GDM1 (cell line): ENCODE measurements at regions not wholly inside any gene's neighbourhood (a gene's known extent, or its start where the extent isn't known, plus 50 kb on each side); places are given as distances from the start of the nearest gene placed in this dataset.
A peak's percentile ranks its signal among the peaks of the same experiment; 100 is the strongest.

Experiments
- DNase-seq: peaks from one replicate; lab custom pipeline; 2025; lab: John Stamatoyannopoulos, UW

- no peak for DNase-seq
These were observed 195.8 kb upstream of the RASGEF1B start for GRCh38 chr4:81667539-81667938.

GRCh38 chr4:81666491-81666890, 194.8 kb upstream of the RASGEF1B start:
- no peak for DNase-seq

GRCh38 chr4:81665649-81666048, 193.9 kb upstream of the RASGEF1B start:
- no peak for DNase-seq

- no peak for DNase-seq
These were observed 193.3 kb upstream of the RASGEF1B start for GRCh38 chr4:81665045-81665444.

- no peak for DNase-seq
These were observed 192.4 kb upstream of the RASGEF1B start for GRCh38 chr4:81664079-81664478.

GRCh38 chr4:81663368-81663767, 191.7 kb upstream of the RASGEF1B start:
- DNase-seq = no peak

GRCh38 chr4:81659051-81659450, 187.3 kb upstream of the RASGEF1B start:
- no peak for DNase-seq

GRCh38 chr4:81652069-81652478, 180.4 kb upstream of the RASGEF1B start:
- DNase-seq = no peak

- DNase-seq = peak; percentile 79
These were observed 179.7 kb upstream of the RASGEF1B start for GRCh38 chr4:81651243-81651899.

GRCh38 chr4:81650606-81651242, 179.0 kb upstream of the RASGEF1B start:
- DNase-seq = no peak

- peak; percentile 75 for DNase-seq
These were observed 177.0 kb upstream of the RASGEF1B start for GRCh38 chr4:81648576-81649275.

- DNase-seq = no peak
These were observed 175.7 kb upstream of the RASGEF1B start for GRCh38 chr4:81647388-81647787.

- no peak for DNase-seq
These were observed 170.8 kb upstream of the RASGEF1B start for GRCh38 chr4:81642543-81642942.

GRCh38 chr4:81639248-81639647, 167.5 kb upstream of the RASGEF1B start:
- no peak for DNase-seq

- no peak for DNase-seq
These were observed 167.0 kb upstream of the RASGEF1B start for GRCh38 chr4:81638698-81639097.

GRCh38 chr4:81635739-81636138, 164.0 kb upstream of the RASGEF1B start:
- peak; percentile 48 for DNase-seq

GRCh38 chr4:81634766-81635549, 163.3 kb upstream of the RASGEF1B start:
- no peak for DNase-seq

- DNase-seq = no peak
These were observed 162.5 kb upstream of the RASGEF1B start for GRCh38 chr4:81634165-81634564.

GRCh38 chr4:81632581-81633299, 161.0 kb upstream of the RASGEF1B start:
- DNase-seq = no peak

- DNase-seq = no peak
These were observed 160.3 kb upstream of the RASGEF1B start for GRCh38 chr4:81631958-81632441.

GRCh38 chr4:81629366-81629765, 157.7 kb upstream of the RASGEF1B start:
- no peak for DNase-seq

GRCh38 chr4:81628489-81628888, 156.8 kb upstream of the RASGEF1B start:
- DNase-seq = no peak
